Stomach smooth muscle (tissue), 2 donors: ENCODE measurements at regions not wholly inside any gene's neighbourhood (a gene's known extent, or its start where the extent isn't known, plus 50 kb on each side); places are given as distances from the start of the nearest gene placed in this dataset.
"Not testable (repeated sequence)": the region's sequence is repeated elsewhere in the genome, so short reads cannot be mapped to it uniquely, and the experiment has no call there.

Experiments used
- H3K27ac ChIP-seq: one replicate; pipeline ENCODE4 v1.7.0; 2013; ENCODE audit warnings: mild to moderate bottlenecking, low read length, inconsistent platforms
- H3K27me3 ChIP-seq, 2 donors: one replicate each; pipeline ENCODE4 v1.7.0; 2013; ENCODE audit warnings: low read length in 2 of 2; ENCODE audit not compliant: insufficient read depth in 2 of 2, control insufficient read depth in 1 of 2
- H3K36me3 ChIP-seq, 2 donors: one replicate each; pipeline ENCODE4 v1.7.0; 2013; ENCODE audit warnings: low read length in 2 of 2; ENCODE audit not compliant: control insufficient read depth in 2 of 2, insufficient read depth in 2 of 2
- H3K4me1 ChIP-seq: one replicate; pipeline ENCODE4 v1.7.0; 2013; ENCODE audit warnings: low read length; ENCODE audit not compliant: control insufficient read depth, insufficient read depth
- H3K4me3 ChIP-seq, 2 donors: one replicate each; pipeline ENCODE4 v1.7.0; 2013; ENCODE audit warnings: low read length in 2 of 2
- H3K9ac ChIP-seq, 2 donors: one replicate each; pipeline ENCODE4 v1.7.0; 2013; ENCODE audit warnings: low read length in 2 of 2, mild to moderate bottlenecking in 1 of 2
- H3K9me3 ChIP-seq, 2 donors: one replicate each; pipeline ENCODE4 v1.7.0; 2013; ENCODE audit warnings: low read length in 2 of 2; ENCODE audit not compliant: control insufficient read depth in 2 of 2
- donor health status: healthy.
- donor health status: Pancreatic carcinoma.

DNA sequence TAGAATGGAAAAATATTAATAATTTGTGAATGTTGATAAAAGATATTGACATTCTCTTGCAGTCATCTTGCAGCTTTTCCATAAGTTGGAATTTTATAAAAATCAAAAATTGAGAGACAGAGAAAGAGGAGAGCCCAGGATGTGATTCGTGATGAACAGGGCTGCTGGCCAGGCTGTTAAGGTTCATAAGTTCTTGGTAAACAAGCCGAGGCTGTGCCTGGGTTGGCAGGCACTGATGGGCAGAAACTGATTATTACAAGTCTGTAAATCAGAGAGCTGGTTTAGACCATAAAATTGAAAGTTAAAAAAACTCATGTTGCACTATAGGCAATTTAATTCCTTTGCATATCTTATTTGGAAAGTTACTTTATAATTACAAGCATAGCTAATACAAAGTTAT lies 533.7 kb downstream of the HAPSTR1 start:
- H3K9me3 ChIP-seq: no peaks in the 10 kb centered on the region
- H3K27me3 ChIP-seq: no peaks in the 10 kb centered on the region
- H3K4me3 ChIP-seq: no peak overlapping the region
- H3K4me1 ChIP-seq: no peaks in the 10 kb centered on the region
- H3K36me3 ChIP-seq: no peaks in the 10 kb centered on the region
- H3K27ac ChIP-seq: no peak overlapping the region
- no peak overlapping the region for H3K9ac ChIP-seq

DNA sequence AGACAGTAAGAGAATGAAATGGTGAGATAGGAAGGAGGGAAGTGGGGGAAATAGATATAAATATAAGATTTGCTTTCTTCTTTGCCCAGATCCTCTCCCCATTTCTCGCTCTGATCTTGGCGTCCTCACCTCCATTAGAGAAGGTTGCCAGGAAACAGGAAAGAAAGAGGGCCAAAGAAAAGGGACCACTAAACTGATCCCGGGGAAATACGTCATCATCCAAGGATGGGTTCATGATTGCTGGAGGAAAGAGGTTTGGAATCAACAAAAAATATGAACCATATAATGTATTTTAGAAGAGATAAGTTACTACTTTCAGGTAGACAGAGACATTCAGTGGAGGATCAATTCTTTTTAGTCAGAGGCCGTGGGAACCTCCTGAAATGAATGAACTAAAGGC lies 536.0 kb downstream of the HAPSTR1 start:
- no peaks in the 10 kb centered on the region for H3K9me3 ChIP-seq

GRCh38 chr16:9630119-9630518 lies 538.7 kb downstream of the HAPSTR1 start:
- no peak overlapping the region for H3K4me3 ChIP-seq
- H3K4me1 ChIP-seq: no peaks in the 10 kb centered on the region
- H3K27me3 ChIP-seq: no peaks in the 10 kb centered on the region

More for the DNA sequence above, 536.0 kb downstream of the HAPSTR1 start:
- no peaks in the 10 kb centered on the region for H3K4me1 ChIP-seq
- H3K36me3 ChIP-seq: no peaks in the 10 kb centered on the region
- no peak overlapping the region for H3K27ac ChIP-seq
- no peaks in the 10 kb centered on the region for H3K27me3 ChIP-seq
- H3K4me3 ChIP-seq: no peak overlapping the region
- no peak overlapping the region for H3K9ac ChIP-seq

GRCh38 chr16:9630985-9631384 lies 539.5 kb downstream of the HAPSTR1 start:
- Histone ChIP-seq H3K9ac (no peak overlapping the region), H3K27ac (no peak overlapping the region), H3K4me3 (no peak overlapping the region), H3K27me3 (no peaks in the 10 kb centered on the region), H3K4me1 (no peaks in the 10 kb centered on the region), H3K9me3 (no peaks in the 10 kb centered on the region), H3K36me3 (no peaks in the 10 kb centered on the region)

More at GRCh38 chr16:9630119-9630518, 538.7 kb downstream of the HAPSTR1 start:
- Histone ChIP-seq H3K27ac (no peak overlapping the region), H3K9me3 (no peaks in the 10 kb centered on the region), H3K36me3 (no peaks in the 10 kb centered on the region), H3K9ac (no peak overlapping the region)

DNA sequence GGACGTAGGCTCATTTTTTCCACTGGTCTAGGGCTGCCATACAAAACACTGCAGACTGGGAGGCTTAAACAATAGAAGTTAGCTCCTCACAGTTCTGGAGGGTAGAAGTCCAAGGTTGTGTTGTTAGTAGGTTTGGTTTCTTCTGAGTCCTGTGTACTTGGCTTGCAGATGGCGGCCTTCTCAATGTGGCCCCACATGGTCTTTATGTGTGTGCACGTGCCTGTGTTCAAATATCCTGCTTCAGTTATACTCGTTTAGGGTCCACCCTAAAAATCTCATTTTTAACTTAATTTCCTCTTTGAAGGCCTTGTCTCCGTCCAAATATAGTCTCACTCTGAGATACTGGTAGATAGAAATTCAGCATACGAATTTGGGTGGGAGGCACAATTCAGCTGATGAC lies 542.4 kb downstream of the HAPSTR1 start:
- no peaks in the 10 kb centered on the region for H3K9me3 ChIP-seq
- no peaks in the 10 kb centered on the region for H3K27me3 ChIP-seq
- no peak overlapping the region for H3K4me3 ChIP-seq
- no peaks in the 10 kb centered on the region for H3K4me1 ChIP-seq
- no peaks in the 10 kb centered on the region for H3K36me3 ChIP-seq
- H3K27ac ChIP-seq: no peak overlapping the region
- H3K9ac ChIP-seq: no peak overlapping the region

- not testable (repeated sequence) for H3K4me3 ChIP-seq, H3K9me3 ChIP-seq
Observed at GRCh38 chr16:9635150-9635720, 543.8 kb downstream of the HAPSTR1 start.

DNA sequence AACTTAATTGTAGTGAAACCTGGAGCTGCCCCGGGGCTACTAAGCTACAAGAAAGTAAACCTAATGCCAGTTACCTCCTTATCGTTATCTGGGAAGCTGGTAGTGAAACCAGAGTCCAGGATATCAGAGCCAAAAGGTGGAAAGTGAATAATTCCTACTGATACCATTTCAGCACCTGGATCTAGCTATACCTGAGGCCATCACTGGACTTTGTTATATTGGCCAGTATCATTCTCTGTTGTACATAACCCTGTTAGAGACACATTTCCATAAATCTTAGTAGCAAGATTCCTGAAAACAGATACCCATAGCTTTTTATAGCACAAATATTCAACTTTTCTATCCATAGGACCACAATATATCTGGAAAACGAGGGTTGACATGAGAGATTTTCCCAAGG lies 538.0 kb downstream of the GRIN2A start:
- Histone ChIP-seq H3K4me3 (no peak overlapping the region), H3K9ac (no peak overlapping the region), H3K36me3 (no peaks in the 10 kb centered on the region), H3K9me3 (no peaks in the 10 kb centered on the region), H3K4me1 (peaks cover 3% of the 10 kb centered on the region), H3K27me3 (no peaks in the 10 kb centered on the region), H3K27ac (no peak overlapping the region)

More at GRCh38 chr16:9635150-9635720, 543.8 kb downstream of the HAPSTR1 start:
- H3K4me1 ChIP-seq, H3K36me3 ChIP-seq, H3K27ac ChIP-seq, H3K9ac ChIP-seq, H3K27me3 ChIP-seq: not testable (repeated sequence)

DNA sequence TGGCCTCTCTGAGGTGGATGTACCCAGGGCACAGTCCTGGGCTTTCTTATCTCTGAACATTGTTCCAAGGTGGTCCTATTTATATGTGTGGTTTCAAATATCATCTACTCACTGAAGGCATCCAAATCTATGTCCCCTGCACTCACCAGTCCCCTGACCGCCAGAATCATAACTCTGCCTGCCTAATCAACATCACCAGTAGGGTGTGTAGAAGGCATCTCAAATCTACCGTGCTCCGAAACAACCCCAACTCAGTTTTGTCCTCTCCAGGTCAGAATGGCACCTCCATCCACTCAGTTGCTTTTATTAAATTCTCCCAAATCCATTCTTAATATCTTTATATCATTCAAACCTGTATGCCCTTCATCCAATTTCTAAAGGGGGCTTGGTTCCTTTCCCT lies 536.3 kb downstream of the GRIN2A start:
- H3K9me3 ChIP-seq: no peaks in the 10 kb centered on the region
- no peak overlapping the region for H3K4me3 ChIP-seq
- H3K4me1 ChIP-seq: peaks cover 3% of the 10 kb centered on the region
- H3K9ac ChIP-seq: no peak overlapping the region
- no peaks in the 10 kb centered on the region for H3K27me3 ChIP-seq
- H3K36me3 ChIP-seq: no peaks in the 10 kb centered on the region
- H3K27ac ChIP-seq: no peak overlapping the region

GRCh38 chr16:9647981-9648701 lies 534.1 kb downstream of the GRIN2A start:
- Histone ChIP-seq H3K4me3 (no peak overlapping the region), H3K4me1 (peaks cover 3% of the 10 kb centered on the region)

GRCh38 chr16:9650284-9650683 lies 531.9 kb downstream of the GRIN2A start:
- Histone ChIP-seq H3K27me3 (no peaks in the 10 kb centered on the region), H3K27ac (no peak overlapping the region), H3K4me3 (no peak overlapping the region), H3K4me1 (peaks cover 3% of the 10 kb centered on the region), H3K9ac (no peak overlapping the region), H3K9me3 (no peaks in the 10 kb centered on the region), H3K36me3 (no peaks in the 10 kb centered on the region)

More at GRCh38 chr16:9647981-9648701, 534.1 kb downstream of the GRIN2A start:
- Histone ChIP-seq H3K9ac (no peak overlapping the region), H3K27me3 (no peaks in the 10 kb centered on the region), H3K9me3 (no peaks in the 10 kb centered on the region), H3K27ac (no peak overlapping the region), H3K36me3 (no peaks in the 10 kb centered on the region)

GRCh38 chr16:9655051-9655450 lies 527.2 kb downstream of the GRIN2A start:
- Histone ChIP-seq H3K9me3 (no peaks in the 10 kb centered on the region), H3K9ac (no peak overlapping the region), H3K36me3 (no peaks in the 10 kb centered on the region)

More at GRCh38 chr16:9655051-9655450, 527.2 kb downstream of the GRIN2A start:
- no peak overlapping the region for H3K4me3 ChIP-seq
- no peaks in the 10 kb centered on the region for H3K4me1 ChIP-seq
- H3K27ac ChIP-seq: no peak overlapping the region
- H3K27me3 ChIP-seq: peaks cover 3 to 7% of the 10 kb centered on the region in 2 donors
